Mesodermal cell (in vitro differentiated cells): ENCODE measurements at regions not wholly inside any gene's neighbourhood (a gene's known extent, or its start where the extent isn't known, plus 50 kb on each side); places are given as distances from the start of the nearest gene placed in this dataset.

Experiments used
- H3K27ac ChIP-seq: 2 replicates; pipeline ENCODE4 v1.7.0; 2013; ENCODE audit warnings: mild to moderate bottlenecking, low read depth, low read length, moderate library complexity; ENCODE audit not compliant: severe bottlenecking
- H3K36me3 ChIP-seq: 2 replicates; pipeline ENCODE4 v1.7.1; 2013; ENCODE audit warnings: mild to moderate bottlenecking, low read length, moderate library complexity; ENCODE audit not compliant: control insufficient read depth, insufficient read depth
- H3K4me1 ChIP-seq: one replicate; pipeline ENCODE4 v1.7.1; 2013; ENCODE audit warnings: mild to moderate bottlenecking, low read length; ENCODE audit not compliant: insufficient read depth, control insufficient read depth, poor library complexity, severe bottlenecking
- H3K4me3 ChIP-seq: 2 replicates; pipeline ENCODE4 v1.7.0; 2013; ENCODE audit warnings: low read length, control low read depth, mild to moderate bottlenecking; ENCODE audit not compliant: insufficient read depth, poor library complexity, severe bottlenecking; ENCODE audit errors: extremely low read depth
- H3K9me3 ChIP-seq: 2 replicates; pipeline ENCODE4 v1.7.1; 2013; ENCODE audit warnings: mild to moderate bottlenecking, low read length, moderate library complexity; ENCODE audit not compliant: control insufficient read depth
- WGBS, 2 experiments: methylation state at CpG; one replicate each; pipeline ENCODE4 v1.1.5; 2013; ENCODE audit warnings: missing lambda C conversion rate in 2 of 2; ENCODE audit not compliant: insufficient coverage in 2 of 2; 5-methylcytosine and 5-hydroxymethylcytosine counted together

DNA sequence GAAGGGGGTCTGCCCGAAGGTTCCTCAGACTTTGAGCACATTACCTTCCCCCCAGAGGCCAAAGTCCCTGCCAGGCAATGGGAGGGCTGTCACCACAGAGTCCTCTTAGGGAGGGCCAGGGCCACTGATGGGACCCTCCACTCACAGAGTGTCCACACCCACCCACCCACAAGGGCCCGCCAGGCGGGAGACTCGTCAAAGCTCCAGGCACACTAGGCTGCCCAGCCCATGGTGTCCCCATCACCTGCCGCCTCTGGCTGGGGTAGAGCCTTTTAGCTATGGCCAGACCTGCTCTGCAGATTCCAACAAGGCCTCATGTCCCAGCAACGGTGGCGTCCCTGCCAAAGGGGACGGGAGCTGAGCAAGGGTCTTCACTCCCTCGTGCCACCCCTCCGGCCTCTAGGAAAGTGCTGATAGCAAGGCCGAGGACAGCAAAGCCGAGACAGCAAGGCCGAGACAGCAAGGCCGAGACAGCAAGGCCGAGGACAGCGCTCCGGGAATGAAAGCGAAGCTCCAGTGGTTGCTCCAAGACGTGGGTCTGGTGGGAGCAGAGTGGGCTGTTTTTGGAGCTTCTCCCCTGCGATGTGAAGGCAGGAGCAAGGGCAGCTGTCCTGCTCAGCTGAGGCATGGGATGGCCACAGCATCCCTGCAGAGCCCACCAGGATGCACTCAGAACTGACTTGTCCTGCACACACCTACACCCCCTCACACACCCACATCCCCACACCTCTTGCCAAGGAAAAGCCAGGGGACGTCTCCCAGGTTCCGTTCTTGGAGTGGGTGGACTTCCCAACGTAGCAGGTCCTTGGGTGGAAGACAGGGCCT is 123.4 kb downstream of the CRYAA start:
- H3K4me3 ChIP-seq, result no peak overlapping the region
- H3K27ac ChIP-seq, result no peak overlapping the region
- peaks cover 2% of the 10 kb centered on the region for H3K4me1 ChIP-seq
- WGBS, 2 experiments, result 90 to 91% methylated on average over 16 to 20 of the region's 23 CpGs
- no peaks in the 10 kb centered on the region for H3K36me3 ChIP-seq
- H3K9me3 ChIP-seq, result peaks cover 6% of the 10 kb centered on the region

DNA sequence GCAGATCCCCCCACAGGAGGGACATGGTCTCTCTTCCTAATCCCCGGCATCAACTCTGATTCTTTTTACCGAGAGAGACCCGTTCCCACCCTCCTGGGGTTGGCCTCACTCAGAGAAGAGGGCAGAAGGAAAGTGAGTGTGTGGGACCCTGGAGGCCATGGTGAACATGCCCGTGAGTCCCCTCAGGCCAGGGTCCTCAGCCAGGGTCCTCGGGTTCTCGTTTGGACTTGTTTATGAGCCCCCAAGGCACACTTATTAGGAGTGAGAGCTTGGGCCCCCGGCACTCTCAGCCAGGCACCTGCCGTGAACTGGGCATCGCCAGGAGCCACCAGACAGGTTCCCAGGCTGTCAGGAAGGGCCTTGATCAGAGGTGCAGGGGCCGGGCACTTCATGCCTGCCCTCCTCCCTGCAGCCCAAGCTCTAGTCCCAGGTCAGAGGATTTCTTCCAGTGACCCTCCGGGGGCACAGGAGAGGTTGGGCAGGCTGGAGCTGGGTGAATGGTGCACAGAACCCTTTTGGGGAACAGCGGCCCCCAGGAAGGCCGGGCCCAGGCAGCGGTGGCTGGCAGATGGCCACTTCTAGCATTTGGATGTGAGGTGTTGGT is 122.6 kb downstream of the CRYAA start:
- H3K4me3 ChIP-seq, result no peak overlapping the region
- H3K9me3 ChIP-seq, result peaks cover 6% of the 10 kb centered on the region
- no peak overlapping the region for H3K27ac ChIP-seq
- no peaks in the 10 kb centered on the region for H3K36me3 ChIP-seq
- 81 to 89% methylated on average over 10 of the region's 14 CpGs for WGBS, 2 experiments
- H3K4me1 ChIP-seq, result peaks cover 8% of the 10 kb centered on the region

DNA sequence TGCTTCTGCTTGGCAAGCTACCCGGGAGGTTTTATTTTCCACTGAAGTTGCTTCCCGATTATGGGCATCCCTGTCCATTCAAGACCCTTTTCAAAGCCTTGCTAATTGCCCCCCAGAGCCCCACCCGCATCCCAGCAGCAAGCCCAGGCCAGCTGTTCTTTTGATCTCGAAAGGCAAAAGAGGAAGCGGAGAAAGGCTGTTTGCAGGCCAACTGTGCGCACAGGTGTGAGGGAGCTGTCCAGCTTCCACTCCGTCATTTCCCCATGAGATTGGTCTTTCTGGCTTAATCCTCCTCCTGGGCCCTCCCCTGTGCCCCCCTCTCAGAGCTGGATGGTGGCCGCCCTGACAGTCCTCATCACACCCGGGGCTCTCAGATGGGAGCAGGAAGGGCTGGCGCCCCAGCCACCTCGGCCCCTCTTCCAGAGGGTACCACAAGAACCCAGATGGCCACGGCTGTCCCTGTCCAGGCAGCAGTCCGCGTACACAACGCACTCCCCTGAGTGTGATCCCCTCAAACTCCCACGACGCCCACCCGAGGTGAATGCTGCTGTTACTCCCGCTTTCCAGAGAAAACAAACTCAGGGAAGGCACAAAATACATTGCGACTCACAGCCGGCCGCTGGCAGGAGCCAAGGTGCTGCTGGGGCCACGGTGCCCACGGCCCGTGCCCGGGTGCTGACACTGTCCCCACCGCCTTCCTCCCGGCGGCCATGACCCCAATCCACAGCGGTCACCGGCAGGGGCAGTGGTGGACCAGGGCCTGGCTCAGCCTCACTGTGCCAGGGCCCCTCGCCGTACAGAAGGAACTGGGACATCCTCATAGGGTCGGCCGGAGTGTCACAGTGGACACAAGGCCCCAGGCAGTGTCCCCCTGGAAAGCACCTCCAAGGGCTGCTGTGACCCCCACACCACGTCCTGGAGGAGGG is 121.9 kb downstream of the CRYAA start:
- Histone ChIP-seq H3K4me3 (no peak overlapping the region), H3K4me1 (peaks cover 8% of the 10 kb centered on the region)
- 89 to 92% methylated on average over 32 to 36 of the region's 36 CpGs for WGBS, 2 experiments

DNA sequence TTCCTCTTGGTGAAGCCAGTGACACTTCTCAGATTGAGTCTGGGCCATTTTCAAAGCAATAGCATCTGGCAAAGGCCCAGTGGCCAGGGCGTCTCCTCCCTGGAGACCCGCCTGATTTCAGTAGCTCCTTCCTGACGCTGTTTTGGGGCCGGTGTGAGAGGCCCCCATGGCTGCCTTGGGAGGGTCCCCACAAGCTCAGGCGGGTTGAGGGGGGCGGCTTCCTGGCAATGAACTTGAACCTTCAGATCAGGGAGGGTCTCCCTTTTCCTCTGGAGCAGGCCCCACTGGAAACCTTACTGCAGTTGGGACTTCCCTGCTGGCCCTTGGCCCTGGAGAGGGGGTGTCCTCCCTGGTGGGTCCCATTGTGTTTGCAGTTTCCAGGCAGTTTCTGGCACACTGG is 121.2 kb downstream of the CRYAA start:
- H3K4me3 ChIP-seq, result no peak overlapping the region
- peaks cover 6% of the 10 kb centered on the region for H3K9me3 ChIP-seq
- peaks cover 8% of the 10 kb centered on the region for H3K4me1 ChIP-seq
- no peak overlapping the region for H3K27ac ChIP-seq
- no peaks in the 10 kb centered on the region for H3K36me3 ChIP-seq
- WGBS, 2 experiments, result 94% methylated on average over 6 of the region's 6 CpGs

More for the DNA sequence above, 121.9 kb downstream of the CRYAA start:
- H3K36me3 ChIP-seq, result no peaks in the 10 kb centered on the region
- H3K9me3 ChIP-seq, result peaks cover 6% of the 10 kb centered on the region
- no peak overlapping the region for H3K27ac ChIP-seq

DNA sequence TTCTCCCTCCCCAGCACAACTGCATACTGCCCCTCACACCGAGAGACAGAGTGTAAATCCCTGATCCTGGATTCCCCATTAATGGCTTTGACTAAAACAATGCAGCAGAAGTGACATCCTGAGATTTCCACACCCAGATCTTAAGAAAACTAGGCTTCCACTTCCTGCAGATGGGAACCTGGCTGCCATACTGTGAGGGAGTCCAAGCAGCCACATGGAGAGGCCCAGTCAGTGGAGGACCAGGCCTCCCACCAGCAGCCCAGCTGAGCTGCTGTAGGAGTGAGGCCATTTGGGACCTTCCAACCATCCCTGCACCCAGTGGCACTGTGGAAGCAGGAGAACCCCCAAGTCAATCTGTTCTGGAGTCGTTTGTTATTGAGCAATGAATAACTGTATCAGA is 120.6 kb downstream of the CRYAA start:
- Histone ChIP-seq H3K36me3 (no peaks in the 10 kb centered on the region), H3K4me1 (peaks cover 8% of the 10 kb centered on the region), H3K4me3 (no peak overlapping the region), H3K27ac (no peak overlapping the region), H3K9me3 (peaks cover 6% of the 10 kb centered on the region)
- WGBS, 2 experiments, result 80% methylated on average over 1 of the region's 2 CpGs; no CpG with 5 or more reads in 1 of the 2 experiments

DNA sequence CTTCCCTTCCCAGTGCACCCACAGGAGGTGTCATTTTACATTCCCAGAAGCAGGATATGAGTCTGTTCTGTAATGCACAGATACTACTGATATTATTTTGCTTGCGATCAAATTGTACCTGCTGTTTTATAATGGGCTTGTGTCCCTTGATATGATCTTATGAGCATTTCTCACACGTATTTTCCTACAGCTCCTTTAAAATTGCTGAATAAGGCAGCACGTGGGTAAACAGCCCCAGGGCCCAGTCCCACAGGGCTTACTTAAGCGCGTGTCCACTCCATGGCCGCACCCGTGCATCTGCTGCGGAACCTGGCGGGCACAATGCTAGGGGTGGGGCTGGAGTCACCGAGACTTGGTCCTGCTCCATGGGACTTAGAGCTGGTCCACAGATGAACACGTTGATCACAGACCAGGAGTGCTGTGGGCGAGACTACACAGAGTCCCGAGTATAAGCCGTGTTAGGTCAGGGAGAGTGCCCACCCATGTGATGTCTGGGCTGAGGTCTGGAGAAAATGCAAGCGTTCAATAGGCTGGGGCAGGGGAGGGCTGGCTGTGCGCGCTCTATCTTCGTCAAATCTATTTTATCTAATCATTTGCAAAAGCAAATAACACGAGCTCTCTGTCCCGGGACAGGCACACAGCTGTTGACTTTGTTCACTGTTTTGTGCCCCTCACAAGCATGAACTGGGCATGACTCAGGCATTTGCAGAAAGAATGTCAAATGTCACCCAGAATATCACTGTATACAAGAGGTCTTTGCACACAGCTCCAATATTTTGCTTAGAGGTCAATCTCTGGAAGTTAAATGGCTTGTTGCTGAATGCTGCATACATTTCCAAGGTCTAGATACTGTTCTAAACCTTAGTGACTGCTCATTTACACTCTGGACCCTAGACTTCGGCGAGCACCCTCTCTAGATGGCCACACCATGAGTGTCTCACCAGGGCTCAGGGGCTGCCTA is 119.3 kb downstream of the CRYAA start:
- peaks cover 6% of the 10 kb centered on the region for H3K9me3 ChIP-seq
- H3K4me3 ChIP-seq, result no peak overlapping the region
- H3K27ac ChIP-seq, result no peak overlapping the region
- H3K4me1 ChIP-seq, result peaks cover 8% of the 10 kb centered on the region
- H3K36me3 ChIP-seq, result no peaks in the 10 kb centered on the region
- WGBS, 2 experiments, result 90 to 97% methylated on average over 20 to 22 of the region's 22 CpGs

DNA sequence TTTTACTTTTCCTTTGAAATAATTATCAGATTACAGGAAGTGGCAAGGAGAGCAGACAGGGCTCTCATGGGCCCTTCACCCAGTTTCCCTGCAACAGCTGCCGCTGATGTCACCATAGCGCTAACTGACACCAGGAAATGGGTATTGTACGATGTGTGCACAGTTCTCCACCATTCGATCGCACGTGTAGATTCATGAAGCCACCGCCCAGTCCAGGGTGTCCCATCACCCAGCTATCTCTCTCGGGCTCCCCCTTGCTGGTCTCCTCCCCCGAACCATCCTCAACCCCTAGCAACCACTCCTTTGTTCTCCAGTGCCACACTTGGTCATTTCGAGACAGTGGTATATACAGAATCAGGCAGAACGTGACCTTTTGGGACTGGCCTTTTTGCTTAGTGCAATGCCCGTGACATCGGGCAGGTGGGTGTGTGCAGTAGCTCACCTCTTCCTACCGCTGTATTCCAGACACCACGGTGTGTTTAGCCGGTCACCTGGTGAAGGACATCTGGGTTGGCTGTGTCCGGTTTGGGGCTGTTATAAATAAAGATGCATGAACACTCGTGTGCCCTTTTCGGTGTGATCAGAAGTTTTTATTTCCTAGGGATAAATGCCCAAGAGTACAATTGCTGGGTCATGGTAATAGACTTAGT is 118.4 kb downstream of the CRYAA start:
- H3K27ac ChIP-seq, result no peak overlapping the region
- H3K9me3 ChIP-seq, result peaks cover 6% of the 10 kb centered on the region
- H3K4me1 ChIP-seq, result peaks cover 8% of the 10 kb centered on the region
- 92 to 96% methylated on average over 18 to 19 of the region's 19 CpGs for WGBS, 2 experiments
- no peaks in the 10 kb centered on the region for H3K36me3 ChIP-seq
- H3K4me3 ChIP-seq, result no peak overlapping the region

DNA sequence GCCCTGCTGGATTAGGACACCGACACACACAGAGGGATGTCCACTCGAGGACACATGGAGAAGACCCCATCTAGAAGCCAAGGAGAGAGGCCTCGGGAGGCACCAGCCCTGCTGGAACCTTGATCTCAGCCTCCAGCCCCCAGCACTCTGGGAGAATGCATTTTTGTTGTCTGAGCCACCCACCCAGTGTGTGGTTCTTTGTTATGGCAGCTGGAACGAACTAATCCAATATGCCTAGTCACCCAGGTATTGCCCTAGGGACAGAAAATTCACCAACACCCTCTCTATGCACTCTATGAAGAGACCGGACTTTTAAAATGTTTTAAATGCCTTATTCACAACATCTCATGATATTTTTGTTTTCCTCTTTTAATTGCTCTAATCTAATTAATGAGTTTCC is 117.4 kb downstream of the CRYAA start:
- 94% methylated on average over 3 to 4 of the region's 5 CpGs for WGBS, 2 experiments

DNA sequence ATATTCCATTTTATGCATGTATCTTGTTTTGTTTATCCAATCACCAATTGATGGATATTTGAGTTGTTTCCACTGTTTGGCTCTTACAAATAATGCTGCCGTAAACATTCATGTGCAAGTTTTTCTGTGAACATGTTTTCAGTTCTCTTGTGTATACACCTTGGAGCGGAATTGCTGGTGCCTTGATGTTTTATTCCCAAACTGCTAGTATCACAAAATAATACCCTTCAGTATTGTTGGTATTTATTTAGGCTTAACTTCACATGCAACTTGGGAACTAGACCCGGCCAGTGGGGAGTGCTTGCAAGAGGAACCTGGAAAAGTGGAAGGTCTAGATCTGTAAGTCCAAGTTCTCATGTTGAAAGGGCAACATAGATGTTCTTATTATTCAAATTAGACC is 115.9 kb downstream of the CRYAA start:
- Histone ChIP-seq H3K27ac (no peak overlapping the region), H3K4me1 (peaks cover 8% of the 10 kb centered on the region), H3K4me3 (no peak overlapping the region), H3K9me3 (peaks cover 6% of the 10 kb centered on the region), H3K36me3 (no peaks in the 10 kb centered on the region)
- 100% methylated on average over 1 of the region's 3 CpGs; no CpG with 5 or more reads in 1 of the 2 experiments for WGBS, 2 experiments

More for the DNA sequence above, 117.4 kb downstream of the CRYAA start:
- Histone ChIP-seq H3K4me1 (peaks cover 8% of the 10 kb centered on the region), H3K27ac (no peak overlapping the region), H3K4me3 (no peak overlapping the region), H3K36me3 (no peaks in the 10 kb centered on the region), H3K9me3 (peaks cover 6% of the 10 kb centered on the region)
